HEK293 (cell line): ENCODE measurements at regions not wholly inside any gene's neighbourhood (a gene's known extent, or its start where the extent isn't known, plus 50 kb on each side); places are given as distances from the start of the nearest gene placed in this dataset.

Experiments
- CTCF ChIA-PET: fragments of 350-600 bp; formaldehyde crosslinking; extraction: SDS; loops from one replicate; lab custom pipeline; 2021; ENCODE audit warnings: antibody characterized with exemption; lab: Yijun Ruan, JAX
- POLR2A ChIA-PET: fragments of 300-600 bp; formaldehyde crosslinking; extraction: SDS; loops from one replicate; lab custom pipeline; 2020; ENCODE audit warnings: antibody characterized with exemption, inconsistent platforms; lab: Yijun Ruan, JAX
- H3K27ac ChIP-seq: fragments of 200-500 bp; sonication (Bioruptor generic); 2 replicates; pipeline ENCODE4 v1.5.1; 2014; ENCODE audit warnings: low read depth, low read length, control low read depth, inconsistent platforms; ENCODE audit errors: extremely low read depth
- H3K36me3 ChIP-seq, 2 experiments: fragments of 200-500 bp in 1 of 2; sonication (Bioruptor generic) in 1 of 2; 1 replicate in 1 of 2; 2 replicates in 1 of 2; pipeline ENCODE4 v1.5.1; 2014 to 2017; ENCODE audit warnings: inconsistent platforms in 2 of 2, low read length in 2 of 2; ENCODE audit not compliant: control insufficient read depth in 2 of 2, insufficient read depth in 1 of 2
- H3K4me1 ChIP-seq: fragments of 200-500 bp; sonication (Bioruptor generic); 2 replicates; pipeline ENCODE4 v1.5.1; 2014; ENCODE audit warnings: mild to moderate bottlenecking, low read length, inconsistent platforms; ENCODE audit not compliant: control insufficient read depth, insufficient read depth
- H3K4me3 ChIP-seq: 2 replicates; pipeline ENCODE4 v1.5.1; 2011; ENCODE audit warnings: low read depth, mild to moderate bottlenecking, control low read depth, low read length, moderate library complexity
- H3K9me3 ChIP-seq: fragments of 200-500 bp; sonication (Bioruptor generic); 2 replicates; pipeline ENCODE4 v1.5.1; 2014; ENCODE audit warnings: low read depth, low read length, inconsistent platforms; ENCODE audit not compliant: control insufficient read depth, insufficient read depth
- BCL11A ChIP-seq: fragments of 450-650 bp; formaldehyde crosslinking; IDR thresholded peaks from 2 replicates; pipeline ENCODE4 v1.5.1; 2016; ENCODE audit warnings: low read depth, missing biosample characterization, missing genetic modification characterization
- FEZF1 ChIP-seq: fragments of 450-650 bp; formaldehyde crosslinking; IDR thresholded peaks from 2 replicates; pipeline ENCODE4 v1.5.1; 2016; ENCODE audit warnings: missing biosample characterization, missing genetic modification characterization
- GLI2 ChIP-seq: fragments of 450-650 bp; formaldehyde crosslinking; IDR thresholded peaks from 2 replicates; pipeline ENCODE4; 2017; ENCODE audit warnings: missing biosample characterization, missing genetic modification characterization, low read depth, borderline replicate concordance
- SP3 ChIP-seq: fragments of 450-650 bp; formaldehyde crosslinking; IDR thresholded peaks from 2 replicates; pipeline ENCODE4 v1.5.1; 2016; ENCODE audit warnings: missing biosample characterization, missing genetic modification characterization
- SP7 ChIP-seq: fragments of 450-650 bp; formaldehyde crosslinking; IDR thresholded peaks from 2 replicates; pipeline ENCODE4 v1.5.1; 2016; ENCODE audit warnings: missing biosample characterization, missing genetic modification characterization
- TCF7L2 ChIP-seq: IDR thresholded peaks from 2 replicates; pipeline ENCODE4 v1.6.1; 2011; ENCODE audit warnings: low read depth, mild to moderate bottlenecking, inconsistent platforms, low read length, moderate library complexity, borderline replicate concordance
- YY2 ChIP-seq: fragments of 450-650 bp; formaldehyde crosslinking; IDR thresholded peaks from 2 replicates; pipeline ENCODE4 v1.5.1; 2016; ENCODE audit warnings: missing biosample characterization, missing genetic modification characterization
- ZNF112 ChIP-seq: fragments of 450-650 bp; formaldehyde crosslinking; IDR thresholded peaks from 2 replicates; pipeline ENCODE4 v1.5.0; 2017; ENCODE audit warnings: missing biosample characterization, missing genetic modification characterization
- ZNF19 ChIP-seq: fragments of 450-650 bp; formaldehyde crosslinking; IDR thresholded peaks from 2 replicates; pipeline ENCODE4; 2016; ENCODE audit warnings: missing biosample characterization, missing genetic modification characterization, low read depth
- ZNF266 ChIP-seq: fragments of 450-650 bp; formaldehyde crosslinking; IDR thresholded peaks from 2 replicates; pipeline ENCODE4 v1.5.1; 2016; ENCODE audit warnings: missing biosample characterization, missing genetic modification characterization, low read depth
- ZNF416 ChIP-seq: fragments of 450-650 bp; formaldehyde crosslinking; IDR thresholded peaks from 2 replicates; pipeline ENCODE4 v1.5.1; 2016; ENCODE audit warnings: missing biosample characterization, missing genetic modification characterization
- ZNF555 ChIP-seq: fragments of 450-650 bp; formaldehyde crosslinking; conservative IDR thresholded peaks from 2 replicates; pipeline ENCODE4 v1.5.1; 2017; ENCODE audit warnings: missing biosample characterization, mild to moderate bottlenecking, missing genetic modification characterization, inconsistent platforms
- ZNF621 ChIP-seq: fragments of 450-650 bp; formaldehyde crosslinking; IDR thresholded peaks from 2 replicates; pipeline ENCODE4 v1.5.1; 2017; ENCODE audit warnings: missing biosample characterization, missing genetic modification characterization
- ZSCAN16 ChIP-seq: fragments of 450-650 bp; formaldehyde crosslinking; IDR thresholded peaks from 2 replicates; pipeline ENCODE4 v1.5.1; 2016; ENCODE audit warnings: missing biosample characterization, missing genetic modification characterization
- TF ChIP-seq, protein P1 (sequence below): fragments of 450-650 bp; formaldehyde crosslinking; IDR thresholded peaks from 2 replicates; pipeline ENCODE4 v1.5.0; 2017; ENCODE audit warnings: missing biosample characterization, missing genetic modification characterization, borderline replicate concordance
- TF ChIP-seq, protein P2 (sequence below): sonication (generic); formaldehyde crosslinking; IDR thresholded peaks from 2 replicates; pipeline ENCODE4 v1.8.1; 2022; ENCODE audit warnings: mild to moderate bottlenecking, moderate library complexity, missing genetic modification reagents
- TF ChIP-seq, protein P3 (sequence below): fragments of 450-650 bp; formaldehyde crosslinking; IDR thresholded peaks from 2 replicates; pipeline ENCODE4 v1.5.1; 2016; ENCODE audit warnings: missing biosample characterization, missing genetic modification characterization
- TF ChIP-seq, protein P4 (sequence below): fragments of 450-650 bp; formaldehyde crosslinking; IDR thresholded peaks from 2 replicates; pipeline ENCODE4 v1.5.1; 2017; ENCODE audit warnings: missing biosample characterization, missing genetic modification characterization
- TF ChIP-seq, protein P5 (sequence below): fragments of 450-650 bp; formaldehyde crosslinking; IDR thresholded peaks from 2 replicates; pipeline ENCODE4 v1.5.1; 2016; ENCODE audit warnings: missing biosample characterization, missing genetic modification characterization

DNA sequence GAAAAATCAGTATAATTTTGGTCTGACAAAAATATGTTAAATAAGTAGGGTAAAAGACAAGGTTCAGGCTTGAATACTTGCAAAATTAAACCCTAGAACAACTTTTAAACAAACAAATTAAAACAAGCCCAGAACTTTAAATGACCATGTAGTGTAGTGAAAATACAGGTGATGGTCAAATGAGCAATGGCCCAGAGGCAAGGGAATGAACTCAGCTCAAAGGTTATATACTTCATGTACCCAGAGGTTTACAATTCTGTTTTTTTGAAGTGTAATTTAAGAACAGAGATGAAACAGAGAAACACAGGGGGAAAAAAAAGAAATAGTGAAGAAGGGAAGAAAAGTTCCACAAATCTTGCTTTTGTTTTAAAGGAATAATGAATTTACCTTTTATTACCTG lies 949.2 kb downstream of the TRHDE start:
- CTCF ChIA-PET, result no interaction called here
- no peak overlapping the region for H3K27ac ChIP-seq
- TF ChIP-seq ZNF416 (tag by site-specific recombination) (no peak), ZNF555 (no peak), TCF7L2 (no peak), ZNF19 (tag by site-specific recombination) (no peak), SP3 (no peak), YY2 (tag by site-specific recombination) (no peak), ZNF266 (no peak), FEZF1 (tag by site-specific recombination) (no peak), BCL11A (tag by site-specific recombination) (no peak)
- TF ChIP-seq, protein P1, sequence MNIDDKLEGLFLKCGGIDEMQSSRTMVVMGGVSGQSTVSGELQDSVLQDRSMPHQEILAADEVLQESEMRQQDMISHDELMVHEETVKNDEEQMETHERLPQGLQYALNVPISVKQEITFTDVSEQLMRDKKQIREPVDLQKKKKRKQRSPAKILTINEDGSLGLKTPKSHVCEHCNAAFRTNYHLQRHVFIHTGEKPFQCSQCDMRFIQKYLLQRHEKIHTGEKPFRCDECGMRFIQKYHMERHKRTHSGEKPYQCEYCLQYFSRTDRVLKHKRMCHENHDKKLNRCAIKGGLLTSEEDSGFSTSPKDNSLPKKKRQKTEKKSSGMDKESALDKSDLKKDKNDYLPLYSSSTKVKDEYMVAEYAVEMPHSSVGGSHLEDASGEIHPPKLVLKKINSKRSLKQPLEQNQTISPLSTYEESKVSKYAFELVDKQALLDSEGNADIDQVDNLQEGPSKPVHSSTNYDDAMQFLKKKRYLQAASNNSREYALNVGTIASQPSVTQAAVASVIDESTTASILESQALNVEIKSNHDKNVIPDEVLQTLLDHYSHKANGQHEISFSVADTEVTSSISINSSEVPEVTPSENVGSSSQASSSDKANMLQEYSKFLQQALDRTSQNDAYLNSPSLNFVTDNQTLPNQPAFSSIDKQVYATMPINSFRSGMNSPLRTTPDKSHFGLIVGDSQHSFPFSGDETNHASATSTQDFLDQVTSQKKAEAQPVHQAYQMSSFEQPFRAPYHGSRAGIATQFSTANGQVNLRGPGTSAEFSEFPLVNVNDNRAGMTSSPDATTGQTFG (tag by site-specific recombination), result no peak
- TF ChIP-seq, protein P2, sequence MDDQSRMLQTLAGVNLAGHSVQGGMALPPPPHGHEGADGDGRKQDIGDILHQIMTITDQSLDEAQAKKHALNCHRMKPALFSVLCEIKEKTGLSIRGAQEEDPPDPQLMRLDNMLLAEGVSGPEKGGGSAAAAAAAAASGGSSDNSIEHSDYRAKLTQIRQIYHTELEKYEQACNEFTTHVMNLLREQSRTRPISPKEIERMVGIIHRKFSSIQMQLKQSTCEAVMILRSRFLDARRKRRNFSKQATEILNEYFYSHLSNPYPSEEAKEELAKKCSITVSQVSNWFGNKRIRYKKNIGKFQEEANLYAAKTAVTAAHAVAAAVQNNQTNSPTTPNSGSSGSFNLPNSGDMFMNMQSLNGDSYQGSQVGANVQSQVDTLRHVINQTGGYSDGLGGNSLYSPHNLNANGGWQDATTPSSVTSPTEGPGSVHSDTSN (CRISPR knock-in tag), result no peak
- TF ChIP-seq, protein P3, sequence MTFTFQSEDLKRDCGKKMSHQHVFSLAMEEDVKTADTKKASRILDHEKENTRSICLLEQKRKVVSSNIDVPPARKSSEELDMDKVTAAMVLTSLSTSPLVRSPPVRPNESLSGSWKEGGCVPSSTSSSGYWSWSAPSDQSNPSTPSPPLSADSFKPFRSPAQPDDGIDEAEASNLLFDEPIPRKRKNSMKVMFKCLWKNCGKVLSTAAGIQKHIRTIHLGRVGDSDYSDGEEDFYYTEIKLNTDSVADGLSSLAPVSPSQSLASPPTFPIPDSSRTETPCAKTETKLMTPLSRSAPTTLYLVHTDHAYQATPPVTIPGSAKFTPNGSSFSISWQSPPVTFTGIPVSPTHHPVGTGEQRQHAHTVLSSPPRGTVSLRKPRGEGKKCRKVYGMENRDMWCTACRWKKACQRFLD (tag by site-specific recombination), result no peak
- TF ChIP-seq, protein P4, sequence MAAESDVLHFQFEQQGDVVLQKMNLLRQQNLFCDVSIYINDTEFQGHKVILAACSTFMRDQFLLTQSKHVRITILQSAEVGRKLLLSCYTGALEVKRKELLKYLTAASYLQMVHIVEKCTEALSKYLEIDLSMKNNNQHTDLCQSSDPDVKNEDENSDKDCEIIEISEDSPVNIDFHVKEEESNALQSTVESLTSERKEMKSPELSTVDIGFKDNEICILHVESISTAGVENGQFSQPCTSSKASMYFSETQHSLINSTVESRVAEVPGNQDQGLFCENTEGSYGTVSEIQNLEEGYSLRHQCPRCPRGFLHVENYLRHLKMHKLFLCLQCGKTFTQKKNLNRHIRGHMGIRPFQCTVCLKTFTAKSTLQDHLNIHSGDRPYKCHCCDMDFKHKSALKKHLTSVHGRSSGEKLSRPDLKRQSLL (tag by site-specific recombination), result no peak
- TF ChIP-seq, all 188 proteins: peak for 0
- Histone ChIP-seq H3K4me1 (no peaks in the 10 kb centered on the region), H3K9me3 (no peaks in the 10 kb centered on the region), H3K36me3 (no peaks in the 10 kb centered on the region), H3K4me3 (no peak overlapping the region)
- POLR2A ChIA-PET, result no interaction called here

DNA sequence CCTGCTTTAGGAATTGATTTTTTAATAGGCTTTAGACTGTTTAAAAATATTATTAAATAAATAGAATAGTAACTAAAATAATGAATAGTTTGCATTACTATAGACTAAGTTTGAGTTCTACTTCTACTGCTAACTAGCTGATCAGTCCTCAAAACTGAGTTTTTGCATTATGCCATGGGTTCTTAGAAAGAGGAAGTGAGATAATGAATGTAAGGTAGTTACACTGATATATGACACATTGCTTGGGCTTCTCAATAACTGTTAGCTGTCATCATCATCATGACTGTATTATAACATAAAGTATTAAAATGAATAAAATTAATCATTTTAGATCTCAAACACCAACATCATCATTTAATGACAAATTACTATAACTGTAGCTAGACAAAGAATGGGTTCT lies 949.7 kb downstream of the TRHDE start:
- Histone ChIP-seq H3K27ac (no peak overlapping the region), H3K9me3 (no peaks in the 10 kb centered on the region)
- TF ChIP-seq, protein P5, sequence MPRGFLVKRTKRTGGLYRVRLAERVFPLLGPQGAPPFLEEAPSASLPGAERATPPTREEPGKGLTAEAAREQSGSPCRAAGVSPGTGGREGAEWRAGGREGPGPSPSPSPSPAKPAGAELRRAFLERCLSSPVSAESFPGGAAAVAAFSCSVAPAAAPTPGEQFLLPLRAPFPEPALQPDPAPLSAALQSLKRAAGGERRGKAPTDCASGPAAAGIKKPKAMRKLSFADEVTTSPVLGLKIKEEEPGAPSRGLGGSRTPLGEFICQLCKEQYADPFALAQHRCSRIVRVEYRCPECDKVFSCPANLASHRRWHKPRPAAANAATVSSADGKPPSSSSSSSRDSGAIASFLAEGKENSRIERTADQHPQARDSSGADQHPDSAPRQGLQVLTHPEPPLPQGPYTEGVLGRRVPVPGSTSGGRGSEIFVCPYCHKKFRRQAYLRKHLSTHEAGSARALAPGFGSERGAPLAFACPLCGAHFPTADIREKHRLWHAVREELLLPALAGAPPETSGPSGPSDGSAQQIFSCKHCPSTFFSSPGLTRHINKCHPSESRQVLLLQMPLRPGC (tag by site-specific recombination), result no peak
- TF ChIP-seq ZNF112 (tag by site-specific recombination) (no peak), ZNF621 (tag by site-specific recombination) (no peak), GLI2 (tag by site-specific recombination) (no peak), SP7 (tag by site-specific recombination) (no peak), ZSCAN16 (tag by site-specific recombination) (no peak)
- TF ChIP-seq, all 188 proteins: peak for 0
- no peak overlapping the region for H3K4me3 ChIP-seq
- CTCF ChIA-PET, result no interaction called here
- H3K36me3 ChIP-seq, result no peaks in the 10 kb centered on the region
- POLR2A ChIA-PET, result no interaction called here
- H3K4me1 ChIP-seq, result no peaks in the 10 kb centered on the region
